Subcutaneous abdominal adipose tissue (tissue), 5 donors: ENCODE measurements at regions not wholly inside any gene's neighbourhood (a gene's known extent, or its start where the extent isn't known, plus 50 kb on each side); places are given as distances from the start of the nearest gene placed in this dataset.
"Not testable (repeated sequence)": the region's sequence is repeated elsewhere in the genome, so short reads cannot be mapped to it uniquely, and the experiment has no call there.

Experiments
- H3K27ac ChIP-seq: one replicate; pipeline ENCODE4 v1.7.0; 2013; ENCODE audit warnings: low read depth, mild to moderate bottlenecking, inconsistent platforms, low read length, moderate library complexity
- H3K27me3 ChIP-seq, 5 donors: one replicate each; pipeline ENCODE4 v1.7.0; 2013; ENCODE audit warnings: low read length in 5 of 5, inconsistent platforms in 1 of 5; ENCODE audit not compliant: control insufficient read depth in 5 of 5, insufficient read depth in 4 of 5
- H3K36me3 ChIP-seq, 5 donors: one replicate each; pipeline ENCODE4 v1.7.0; 2013; ENCODE audit warnings: low read length in 5 of 5; ENCODE audit not compliant: control insufficient read depth in 5 of 5, insufficient read depth in 5 of 5
- H3K4me1 ChIP-seq, 5 donors: one replicate each; pipeline ENCODE4 v1.7.0; 2013; ENCODE audit warnings: low read length in 5 of 5, mild to moderate bottlenecking in 3 of 5, moderate library complexity in 1 of 5; ENCODE audit not compliant: control insufficient read depth in 5 of 5, insufficient read depth in 5 of 5
- H3K4me3 ChIP-seq, 5 donors: one replicate each; pipeline ENCODE4 v1.7.0; 2013; ENCODE audit warnings: low read length in 5 of 5, low read depth in 1 of 5
- H3K9ac ChIP-seq, 5 donors: one replicate each; pipeline ENCODE4 v1.7.0; 2013; ENCODE audit warnings: low read length in 5 of 5, mild to moderate bottlenecking in 4 of 5, moderate library complexity in 3 of 5
- H3K9me3 ChIP-seq, 5 donors: one replicate each; pipeline ENCODE4 v1.7.0; 2013; ENCODE audit warnings: low read length in 5 of 5; ENCODE audit not compliant: control insufficient read depth in 5 of 5
- donor health status: healthy.
- donor health status: healthy.
- donor health status: healthy.
- donor health status: healthy.
- donor health status: healthy.

DNA sequence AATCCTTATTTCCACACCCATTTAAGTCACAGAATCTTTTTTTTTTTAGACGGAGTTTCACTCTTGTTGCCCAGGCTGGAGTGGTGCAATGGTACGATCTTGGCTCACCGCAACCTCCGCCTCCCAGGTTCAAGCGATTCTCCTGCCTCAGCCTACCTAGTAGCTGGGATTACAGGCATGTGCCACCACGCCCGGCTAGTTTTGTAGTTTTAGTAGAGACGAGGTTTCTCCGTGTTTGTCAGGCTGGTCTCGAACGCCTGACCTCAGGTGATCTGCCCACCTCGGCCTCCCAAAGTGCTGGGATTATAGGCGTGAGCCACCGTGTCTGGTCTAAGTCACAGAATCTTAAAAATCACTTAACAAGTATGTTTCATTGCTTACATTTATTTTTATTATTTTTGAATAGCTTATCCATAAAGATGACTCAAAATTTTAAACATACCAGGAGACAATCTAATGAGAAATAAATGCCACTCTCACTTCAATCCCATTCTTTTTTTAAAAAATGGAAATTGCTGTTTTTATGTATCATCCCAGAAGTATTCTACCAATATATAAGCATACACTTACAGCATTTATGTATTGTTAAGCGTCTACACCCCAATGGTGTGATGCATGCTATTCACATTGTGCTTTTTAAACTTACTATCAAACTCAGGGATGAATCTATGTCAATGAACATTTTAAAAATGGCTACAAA, 338.5 kb downstream of the RFPL4B start:
- not testable (repeated sequence) for H3K4me1 ChIP-seq, H3K36me3 ChIP-seq, H3K9me3 ChIP-seq, H3K27ac ChIP-seq, H3K9ac ChIP-seq, H3K4me3 ChIP-seq, H3K27me3 ChIP-seq

DNA sequence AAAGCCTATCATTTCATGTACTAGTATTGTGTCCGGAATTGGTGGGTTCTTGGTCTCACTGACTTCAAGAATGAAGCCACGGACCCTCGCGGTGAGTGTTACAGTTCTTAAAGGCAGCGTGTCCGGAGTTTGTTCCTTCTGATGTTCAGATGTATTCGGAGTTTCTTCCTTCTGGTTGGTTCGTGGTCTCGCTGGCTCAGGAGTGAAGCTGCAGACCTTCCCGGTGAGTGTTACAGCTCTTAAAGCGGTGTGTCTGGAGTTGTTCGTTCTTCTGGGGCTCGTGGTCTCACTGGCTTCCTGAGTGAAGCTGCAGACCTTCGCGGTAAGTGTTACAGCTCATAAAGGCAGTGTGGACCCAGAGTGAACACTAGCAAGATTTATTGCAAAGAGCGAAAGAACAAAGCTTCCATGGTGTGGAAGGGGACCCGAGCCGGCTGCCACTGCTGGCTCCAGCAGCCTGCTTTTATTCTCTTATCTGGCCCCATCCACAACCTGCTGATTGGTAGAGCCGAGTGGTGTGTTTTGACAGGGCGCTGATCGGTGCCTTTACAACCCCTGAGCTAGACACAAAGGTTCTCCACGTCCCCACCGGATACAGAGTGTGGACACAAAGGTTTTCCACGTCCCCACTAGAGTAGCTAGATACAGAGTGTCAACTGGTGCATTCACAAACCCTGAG, 341.5 kb downstream of the RFPL4B start:
- not testable (repeated sequence) for H3K9me3 ChIP-seq, H3K9ac ChIP-seq, H3K27me3 ChIP-seq, H3K4me3 ChIP-seq, H3K36me3 ChIP-seq, H3K27ac ChIP-seq
- H3K4me1 ChIP-seq: peaks cover 0 to 12% (median 9%) of the 10 kb centered on the region in 5 donors

DNA sequence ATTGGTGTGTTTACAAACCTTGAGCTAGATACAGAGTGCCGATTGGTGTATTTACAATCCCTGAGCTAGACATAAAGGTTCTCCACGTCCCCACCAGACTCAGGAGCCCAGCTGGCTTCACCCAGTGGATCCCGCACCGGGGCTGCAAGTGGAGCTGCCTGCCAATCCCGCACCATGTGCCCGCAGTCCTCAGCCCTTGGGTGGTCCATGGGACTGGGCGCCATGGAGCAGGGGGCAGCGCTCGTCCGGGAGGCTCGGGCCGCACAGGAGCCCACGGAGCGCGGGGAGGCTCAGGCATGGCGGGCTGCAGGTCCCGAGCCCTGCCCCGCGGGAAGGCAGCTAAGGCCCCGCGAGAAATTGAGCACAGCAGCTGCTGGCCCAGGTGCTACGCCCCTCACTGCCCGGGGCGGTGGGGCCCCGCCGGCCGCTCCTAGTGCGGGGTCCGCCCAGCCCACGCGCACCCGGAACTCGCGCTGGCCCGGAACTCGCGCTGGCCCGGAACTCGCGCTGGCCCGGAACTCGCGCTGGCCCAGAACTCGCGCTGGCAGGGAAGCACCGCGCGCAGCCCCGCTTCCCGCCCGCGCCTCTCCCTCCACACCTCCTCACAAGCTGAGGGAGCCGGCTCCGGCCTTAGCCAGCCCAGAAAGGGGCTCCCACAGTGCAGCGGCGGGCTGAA, 342.2 kb downstream of the RFPL4B start:
- H3K27ac ChIP-seq, H3K36me3 ChIP-seq, H3K9ac ChIP-seq, H3K4me3 ChIP-seq, H3K27me3 ChIP-seq, H3K9me3 ChIP-seq: not testable (repeated sequence)
- peaks cover 0 to 12% (median 9%) of the 10 kb centered on the region in 5 donors for H3K4me1 ChIP-seq

DNA sequence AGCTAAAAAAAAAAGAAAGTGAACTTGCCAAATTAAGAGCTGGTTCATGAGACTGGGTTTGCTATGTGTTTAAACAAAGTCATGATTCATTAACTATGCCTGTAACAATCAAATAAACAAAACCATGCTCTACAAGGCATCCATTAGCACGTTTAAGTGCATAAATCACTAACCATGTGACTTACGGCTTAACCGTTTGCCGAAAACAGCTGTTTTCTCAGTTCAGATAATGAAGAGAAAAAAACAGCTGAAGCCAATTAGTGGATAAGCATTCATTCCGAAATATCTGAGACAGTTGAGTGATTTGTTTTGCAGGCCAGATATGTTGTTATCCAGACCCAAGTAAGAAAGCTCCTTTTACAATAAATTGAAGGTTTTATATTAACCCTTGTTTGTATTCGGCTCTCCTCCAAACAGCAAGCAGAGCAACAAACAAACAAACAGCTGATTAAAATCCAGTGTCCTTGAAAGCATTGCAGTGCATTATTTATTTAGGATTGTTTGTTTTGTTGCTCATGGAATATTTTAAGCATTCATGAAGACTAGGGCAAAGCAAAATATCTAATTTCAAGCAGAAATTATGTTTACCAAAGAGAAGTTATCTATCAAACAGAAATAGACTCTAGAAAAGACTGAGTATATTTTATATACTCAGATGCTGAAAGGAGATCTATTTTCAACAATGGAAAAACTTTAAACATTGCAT, 343.5 kb downstream of the RFPL4B start:
- Histone ChIP-seq H3K4me1 (peaks cover 0 to 12% (median 9%) of the 10 kb centered on the region in 5 donors), H3K27ac (no peak overlapping the region), H3K27me3 (no peaks in the 10 kb centered on the region), H3K9ac (no peak overlapping the region), H3K9me3 (no peaks in the 10 kb centered on the region), H3K36me3 (no peaks in the 10 kb centered on the region), H3K4me3 (no peak overlapping the region)

DNA sequence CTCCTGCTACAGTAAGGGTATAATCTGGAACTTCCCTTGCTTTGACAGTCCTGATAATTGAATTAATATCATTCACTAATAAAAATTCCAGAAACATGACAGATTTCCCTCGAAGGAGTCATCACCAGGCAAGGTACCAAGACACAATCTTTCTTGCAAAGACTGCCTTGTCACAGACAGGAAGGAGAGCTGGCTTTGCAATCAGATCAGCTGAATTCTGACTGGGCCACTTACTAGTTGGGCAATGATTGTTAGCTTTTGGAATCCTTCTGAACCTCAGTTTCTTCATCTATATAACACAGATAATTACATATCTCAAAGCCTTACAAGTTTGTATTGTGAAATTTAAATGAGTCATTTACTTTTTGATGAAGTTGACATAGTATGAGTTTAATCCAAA, 344.2 kb downstream of the RFPL4B start:
- Histone ChIP-seq H3K27me3 (no peaks in the 10 kb centered on the region), H3K4me1 (peaks cover 0 to 12% (median 9%) of the 10 kb centered on the region in 5 donors), H3K4me3 (no peak overlapping the region), H3K9me3 (no peaks in the 10 kb centered on the region), H3K9ac (no peak overlapping the region), H3K27ac (no peak overlapping the region), H3K36me3 (no peaks in the 10 kb centered on the region)

DNA sequence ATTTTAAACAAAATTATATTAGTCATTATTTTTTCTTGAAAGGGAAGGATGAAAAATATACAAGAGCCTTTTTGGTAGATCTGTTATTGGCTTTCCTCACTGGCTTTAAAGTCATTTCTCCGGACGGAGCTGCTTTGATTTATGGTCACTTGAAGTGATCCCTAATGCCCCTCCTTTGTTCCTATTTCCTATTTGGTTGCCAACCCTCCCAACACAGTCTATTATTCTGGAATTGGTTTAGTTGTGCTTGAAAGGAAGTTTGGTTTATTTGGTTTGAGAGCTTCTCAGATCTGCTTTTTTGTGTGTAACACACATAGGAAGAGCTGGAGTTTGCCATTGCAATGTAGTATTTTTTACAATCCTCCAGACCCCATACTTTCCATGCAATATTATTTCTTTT, 347.9 kb downstream of the RFPL4B start:
- Histone ChIP-seq H3K9ac (no peak overlapping the region), H3K9me3 (no peaks in the 10 kb centered on the region), H3K4me3 (no peak overlapping the region), H3K4me1 (peaks cover 0 to 12% (median 9%) of the 10 kb centered on the region in 5 donors), H3K27me3 (no peaks in the 10 kb centered on the region), H3K27ac (no peak overlapping the region), H3K36me3 (no peaks in the 10 kb centered on the region)

DNA sequence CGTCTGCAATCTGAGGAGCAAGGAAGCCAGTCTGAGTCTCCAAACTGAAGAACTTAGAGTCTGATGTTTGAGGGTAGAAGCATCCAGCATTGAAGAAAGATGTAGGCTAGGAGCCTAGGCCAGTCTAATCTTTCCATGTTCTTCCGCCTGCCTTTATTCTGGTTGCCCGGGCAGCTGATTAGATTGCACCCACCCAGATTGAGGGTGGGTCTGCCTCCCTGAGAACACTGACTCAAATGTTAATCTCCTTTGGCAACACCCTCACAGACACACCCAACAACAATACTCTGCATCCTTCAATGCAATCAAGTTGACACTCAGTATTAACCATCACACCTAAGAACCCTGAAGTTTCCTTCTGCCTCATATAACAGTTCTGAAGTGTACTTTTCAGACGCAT, 350.1 kb downstream of the RFPL4B start:
- Histone ChIP-seq H3K4me3 (no peak overlapping the region), H3K27ac (no peak overlapping the region), H3K9ac (no peak overlapping the region), H3K27me3 (no peaks in the 10 kb centered on the region), H3K9me3 (no peaks in the 10 kb centered on the region), H3K4me1 (no peaks in the 10 kb centered on the region), H3K36me3 (no peaks in the 10 kb centered on the region)

DNA sequence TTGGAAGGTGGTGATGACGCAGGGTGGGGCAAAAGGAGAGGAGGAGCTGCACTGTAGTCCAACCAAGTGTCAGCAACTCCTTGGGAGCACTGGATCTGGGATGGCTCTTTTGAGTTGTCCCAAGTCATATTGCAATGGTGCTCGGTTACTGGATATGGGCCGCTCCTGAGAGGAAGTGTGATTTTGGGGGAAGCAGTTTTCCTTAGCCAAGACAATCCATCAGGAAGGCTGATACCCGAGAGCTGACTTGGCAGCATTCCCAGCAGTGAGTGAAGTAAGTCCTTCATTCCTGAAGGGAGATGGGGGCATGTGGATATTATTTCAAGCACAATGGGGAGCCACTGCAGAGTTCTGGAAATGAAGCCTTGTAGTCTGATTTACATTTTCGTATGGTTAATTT, 354.1 kb downstream of the RFPL4B start:
- H3K9ac ChIP-seq: no peak overlapping the region
- H3K4me1 ChIP-seq: no peaks in the 10 kb centered on the region
- no peak overlapping the region for H3K27ac ChIP-seq
- no peaks in the 10 kb centered on the region for H3K27me3 ChIP-seq
- H3K9me3 ChIP-seq: no peaks in the 10 kb centered on the region
- H3K36me3 ChIP-seq: no peaks in the 10 kb centered on the region
- H3K4me3 ChIP-seq: no peak overlapping the region

DNA sequence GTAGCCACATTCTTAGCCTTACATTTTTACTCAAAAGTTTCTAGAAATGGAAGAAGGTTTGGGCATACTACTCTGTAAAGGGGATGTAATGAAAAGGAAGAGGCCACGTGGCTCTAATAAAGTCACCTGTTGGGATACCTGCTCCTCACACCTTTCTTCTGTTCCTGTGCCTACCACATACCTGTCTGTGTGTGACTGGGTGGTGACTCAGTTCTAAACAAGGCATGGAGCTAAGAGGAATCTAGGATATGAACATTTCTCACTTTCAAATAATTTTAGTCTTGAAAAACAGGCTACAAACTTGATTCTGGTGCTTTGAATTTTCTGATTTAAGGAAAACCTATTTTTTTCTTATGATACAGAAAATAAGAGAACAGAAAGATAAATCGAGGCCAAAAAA, 363.6 kb downstream of the RFPL4B start:
- Histone ChIP-seq H3K9me3 (no peaks in the 10 kb centered on the region), H3K4me1 (no peaks in the 10 kb centered on the region), H3K36me3 (no peaks in the 10 kb centered on the region), H3K4me3 (no peak overlapping the region), H3K27ac (no peak overlapping the region), H3K27me3 (no peaks in the 10 kb centered on the region), H3K9ac (no peak overlapping the region)

DNA sequence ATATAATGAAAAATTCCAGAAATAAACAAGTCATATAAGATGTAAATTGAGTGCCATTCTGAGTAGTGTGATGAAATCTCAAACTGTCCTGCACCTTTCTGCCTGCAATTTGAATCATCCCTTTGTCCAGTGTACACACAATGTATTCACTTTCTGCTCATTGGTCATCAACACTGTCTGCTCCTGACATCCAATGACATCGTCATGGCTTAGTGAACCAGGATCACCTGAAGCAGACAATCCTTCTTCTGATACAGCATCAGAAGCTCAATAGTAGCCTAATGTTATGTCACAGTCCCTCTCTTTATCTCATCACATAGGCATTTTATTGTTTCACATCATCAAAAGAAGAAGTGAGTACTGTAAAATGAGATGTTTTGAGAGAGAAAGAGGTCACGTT, 366.3 kb downstream of the RFPL4B start:
- no peak overlapping the region for H3K4me3 ChIP-seq
- no peaks in the 10 kb centered on the region for H3K4me1 ChIP-seq
- H3K9ac ChIP-seq: no peak overlapping the region
- H3K36me3 ChIP-seq: no peaks in the 10 kb centered on the region
- no peak overlapping the region for H3K27ac ChIP-seq
- H3K27me3 ChIP-seq: no peaks in the 10 kb centered on the region
- H3K9me3 ChIP-seq: peaks cover 0 to 3% (median 0%) of the 10 kb centered on the region in 5 donors
